IMR-90 (cell line): ENCODE measurements at regions not wholly inside any gene's neighbourhood (a gene's known extent, or its start where the extent isn't known, plus 50 kb on each side); places are given as distances from the start of the nearest gene placed in this dataset.

Source experiments
- ATAC-seq: fragments of 200-7000 bp; cut with Tn5 transposase; 2 replicates; pipeline ENCODE4 v1.9.1; 2020; ENCODE audit warnings: low read depth, mild to moderate bottlenecking, moderate library complexity
- BruUV-seq: library from RNA; stranded (reverse); fragments of 400-500 nt; replicated peaks from 2 replicates; lab custom pipeline; 2021; lab: Mats Ljungman, UMichigan
- CTCF ChIA-PET: fragments of 300-600 bp; formaldehyde crosslinking; extraction: SDS; loops from one replicate; lab custom pipeline; 2021; ENCODE audit warnings: antibody characterized with exemption; lab: Yijun Ruan, JAX
- POLR2A ChIA-PET: fragments of 300-600 bp; sonication (Branson Sonifier 250); formaldehyde crosslinking; loops from one replicate; lab custom pipeline; 2022; ENCODE audit warnings: antibody characterized with exemption; ENCODE audit not compliant: unreplicated experiment; lab: Charles Lee
- DNase-seq: peaks from one replicate; pipeline ENCODE4 v3.0.0; 2013
- H2AFZ ChIP-seq: replicated peaks from 2 replicates; pipeline ENCODE3; 2013; ENCODE audit warnings: low read length, mild to moderate bottlenecking; ENCODE audit not compliant: poor library complexity
- H2AK5ac ChIP-seq: 2 replicates; pipeline ENCODE4 v1.6.1; 2013; ENCODE audit warnings: low read depth, low read length, inconsistent platforms
- H2AK9ac ChIP-seq: replicated peaks from 2 replicates; pipeline ENCODE3; 2013; ENCODE audit warnings: mild to moderate bottlenecking, low read depth, low read length, moderate library complexity; ENCODE audit not compliant: poor library complexity
- H2BK120ac ChIP-seq: 2 replicates; pipeline ENCODE4 v1.6.1; 2013; ENCODE audit warnings: low read depth, low read length, inconsistent platforms
- H2BK15ac ChIP-seq: 3 replicates; pipeline ENCODE4 v1.6.1; 2013; ENCODE audit warnings: low read depth, low read length, inconsistent platforms
- H2BK20ac ChIP-seq: 2 replicates; pipeline ENCODE4 v1.6.1; 2013; ENCODE audit warnings: low read depth, mild to moderate bottlenecking, inconsistent platforms, low read length, moderate library complexity
- H2BK5ac ChIP-seq: 2 replicates; pipeline ENCODE4 v1.6.1; 2013; ENCODE audit warnings: mild to moderate bottlenecking, low read depth, low read length, inconsistent platforms; ENCODE audit not compliant: poor library complexity, severe bottlenecking
- H3K14ac ChIP-seq: replicated peaks from 2 replicates; pipeline ENCODE4 v1.6.1; 2013; ENCODE audit warnings: low read depth, low read length, inconsistent platforms
- H3K18ac ChIP-seq: 2 replicates; pipeline ENCODE4 v1.6.1; 2013; ENCODE audit warnings: low read depth, low read length, control low read depth
- H3K23ac ChIP-seq: 2 replicates; pipeline ENCODE4 v1.6.1; 2013; ENCODE audit warnings: low read depth, low read length, inconsistent platforms
- H3K27ac ChIP-seq: 2 replicates; pipeline ENCODE4 v1.5.1; 2013; ENCODE audit warnings: mild to moderate bottlenecking, control low read depth, low read length; ENCODE audit not compliant: insufficient read depth
- H3K27me3 ChIP-seq: 2 replicates; pipeline ENCODE4 v1.6.1; 2013; ENCODE audit warnings: low read length; ENCODE audit not compliant: control insufficient read depth, insufficient read depth
- H3K36me3 ChIP-seq: 2 replicates; pipeline ENCODE4 v1.6.1; 2013; ENCODE audit warnings: low read length, mixed read lengths; ENCODE audit not compliant: control insufficient read depth, insufficient read depth
- H3K4ac ChIP-seq: 2 replicates; pipeline ENCODE4 v1.6.1; 2013; ENCODE audit warnings: low read depth, low read length, inconsistent platforms
- H3K4me1 ChIP-seq: 2 replicates; pipeline ENCODE4 v1.6.1; 2013; ENCODE audit warnings: low read length, mixed read lengths; ENCODE audit not compliant: control insufficient read depth, insufficient read depth
- H3K4me2 ChIP-seq: 2 replicates; pipeline ENCODE4 v1.6.1; 2013; ENCODE audit warnings: low read depth, mild to moderate bottlenecking, control low read depth, low read length, moderate library complexity
- H3K4me3 ChIP-seq: 2 replicates; pipeline ENCODE4 v1.5.1; 2013; ENCODE audit warnings: low read depth, mild to moderate bottlenecking, control low read depth, low read length, moderate library complexity; ENCODE audit not compliant: insufficient read depth
- H3K56ac ChIP-seq: 2 replicates; pipeline ENCODE4 v1.6.1; 2013; ENCODE audit warnings: low read length, inconsistent platforms; ENCODE audit not compliant: insufficient read depth; ENCODE audit errors: extremely low read depth
- H3K79me1 ChIP-seq, 2 experiments: 2 replicates each; pipeline ENCODE4 v1.6.1; 2013; ENCODE audit warnings: low read length in 2 of 2, inconsistent platforms in 1 of 2, low read depth in 1 of 2
- H3K9ac ChIP-seq: 2 replicates; pipeline ENCODE4 v1.6.1; 2013; ENCODE audit warnings: low read depth, low read length, control low read depth
- H3K9me1 ChIP-seq: 2 replicates; pipeline ENCODE4 v1.6.1; 2013; ENCODE audit warnings: low read length, inconsistent platforms; ENCODE audit not compliant: insufficient read depth
- H3K9me3 ChIP-seq: 2 replicates; pipeline ENCODE4 v1.6.1; 2013; ENCODE audit warnings: low read length; ENCODE audit not compliant: control insufficient read depth, insufficient read depth
- H4K20me1 ChIP-seq: 2 replicates; pipeline ENCODE4 v1.6.1; 2013; ENCODE audit warnings: low read length, inconsistent platforms; ENCODE audit not compliant: insufficient read depth
- H4K5ac ChIP-seq: 2 replicates; pipeline ENCODE4 v1.6.1; 2013; ENCODE audit warnings: mild to moderate bottlenecking, low read depth, low read length, control low read depth
- H4K8ac ChIP-seq, 2 experiments: 2 replicates each; pipeline ENCODE4 v1.6.1; 2013; ENCODE audit warnings: low read depth in 2 of 2, low read length in 2 of 2, control low read depth in 1 of 2, inconsistent platforms in 1 of 2
- H4K91ac ChIP-seq: 2 replicates; pipeline ENCODE4 v1.6.1; 2013; ENCODE audit warnings: low read depth, low read length, inconsistent platforms; ENCODE audit not compliant: insufficient read depth
- BHLHE40 ChIP-seq: fragments of 150-350 bp; IDR thresholded peaks from 2 replicates; pipeline ENCODE4 v1.6.1; 2016; ENCODE audit warnings: mild to moderate bottlenecking, low read depth, low read length
- CHD1 ChIP-seq: IDR thresholded peaks from 2 replicates; pipeline ENCODE4 v1.6.1; 2012; ENCODE audit warnings: low read depth, low read length, improper control_type of control experiment
- ELK1 ChIP-seq: fragments of 150-350 bp; IDR thresholded peaks from 2 replicates; pipeline ENCODE4 v1.6.1; 2016; ENCODE audit warnings: low read depth, mild to moderate bottlenecking, low read length, moderate library complexity, borderline replicate concordance
- MAFK ChIP-seq: IDR thresholded peaks from 2 replicates; pipeline ENCODE4 v1.6.1; 2012; ENCODE audit warnings: low read depth, low read length, improper control_type of control experiment
- MAZ ChIP-seq: IDR thresholded peaks from 2 replicates; pipeline ENCODE4 v1.6.1; 2012; ENCODE audit warnings: low read depth, mild to moderate bottlenecking, low read length, improper control_type of control experiment, moderate library complexity, borderline replicate concordance
- MXI1 ChIP-seq: IDR thresholded peaks from 2 replicates; pipeline ENCODE4 v1.6.1; 2012; ENCODE audit warnings: low read depth, mild to moderate bottlenecking, low read length, moderate library complexity, borderline replicate concordance
- NFE2L2 ChIP-seq: fragments of 150-350 bp; IDR thresholded peaks from 2 replicates; pipeline ENCODE4 v1.6.1; 2016; ENCODE audit warnings: low read depth, mild to moderate bottlenecking, low read length
- POLR2A ChIP-seq: IDR thresholded peaks from 2 replicates; pipeline ENCODE4 v1.6.1; 2012; ENCODE audit warnings: mild to moderate bottlenecking, low read depth, low read length
- RAD21 ChIP-seq: IDR thresholded peaks from 2 replicates; pipeline ENCODE4 v1.6.1; 2012; ENCODE audit warnings: low read length, improper control_type of control experiment
- RCOR1 ChIP-seq: IDR thresholded peaks from 2 replicates; pipeline ENCODE4 v1.6.1; 2012; ENCODE audit warnings: mild to moderate bottlenecking, low read length, improper control_type of control experiment; ENCODE audit not compliant: insufficient replicate concordance
- RFX5 ChIP-seq: IDR thresholded peaks from 2 replicates; pipeline ENCODE4 v1.8.0; 2012; ENCODE audit warnings: low read depth, mild to moderate bottlenecking, low read length, moderate library complexity
- SMC3 ChIP-seq: fragments of 150-350 bp; IDR thresholded peaks from 2 replicates; pipeline ENCODE4 v1.6.1; 2016; ENCODE audit warnings: low read depth, mild to moderate bottlenecking, antibody characterized with exemption, low read length, moderate library complexity
- WGBS, 2 experiments: methylation state at CpG; one replicate each; pipeline versions ENCODE4 v1.1.5 to v1.1.7; 2013; ENCODE audit warnings: missing lambda C conversion rate in 2 of 2; ENCODE audit not compliant: insufficient read length in 1 of 2; ENCODE audit errors: extremely low coverage in 2 of 2; 5-methylcytosine and 5-hydroxymethylcytosine counted together
- dilution Hi-C: fragments of 300-500 bp; cut with HindIII; formaldehyde crosslinking; loops from one replicate; pipeline ENCODE4 v1.14.3; 2018; ENCODE audit warnings: low sequenced_read_pairs; ENCODE audit not compliant: unreplicated experiment
- in situ Hi-C: fragments of 300-500 bp; cut with MboI; formaldehyde crosslinking; loops from 3 replicates; pipeline ENCODE4 v1.14.3; 2019; ENCODE audit warnings: low sequenced_read_pairs, inconsistent platforms, mixed read lengths
- intact Hi-C: fragments of 100-400 bp; cut with micrococcal nuclease; formaldehyde crosslinking; loops from 2 replicates; pipeline ENCODE4 v1.10.0; 2022
- TF ChIP-seq, protein P1 (sequence below): conservative IDR thresholded peaks from 2 replicates; pipeline ENCODE4 v1.5.1; 2012; ENCODE audit warnings: mild to moderate bottlenecking, low read depth, low read length, improper control_type of control experiment

- DNase-seq = no peak
- WGBS, 2 experiments = 78% methylated on average over 3 of the region's 12 CpGs; no CpG with 5 or more reads in 1 of the 2 experiments
These were observed 176.1 kb upstream of the CDC14C start for GRCh38 chr7:48748081-48748833.

More at GRCh38 chr7:48748081-48748833, 176.1 kb upstream of the CDC14C start:
- Histone ChIP-seq H4K8ac (no peak overlapping the region), H2AK5ac (no peak overlapping the region), H3K23ac (no peak overlapping the region), H3K36me3 (no peaks in the 10 kb centered on the region), H3K56ac (no peak overlapping the region), H3K4ac (no peak overlapping the region), H3K4me3 (no peak overlapping the region), H3K4me1 (no peaks in the 10 kb centered on the region), H2BK20ac (no peak overlapping the region), H3K27ac (no peak overlapping the region), H3K27me3 (no peaks in the 10 kb centered on the region), H3K9ac (no peak overlapping the region), H3K4me2 (no peak overlapping the region), H3K14ac (no peak overlapping the region), H4K5ac (no peak overlapping the region), H4K91ac (no peak overlapping the region), H2BK5ac (no peak overlapping the region), H2AK9ac (no peak overlapping the region), H2BK15ac (no peak overlapping the region), H2AFZ (peak overlapping the region; percentile 51), H3K79me1 (no peaks in the 10 kb centered on the region), H3K9me1 (no peaks in the 10 kb centered on the region), H3K18ac (no peak overlapping the region), H4K20me1 (no peaks in the 10 kb centered on the region), H2BK120ac (no peak overlapping the region), H3K9me3 (peaks cover 5% of the 10 kb centered on the region; the same call in 1 of the 2 replicates)
- intact Hi-C loops = no loop called here
- dilution Hi-C loops = no loop called here
- no TSS peak for BruUV-seq
- POLR2A ChIA-PET = no interaction called here
- TF ChIP-seq NFE2L2 (no peak), CHD1 (no peak), MAFK (no peak), MXI1 (no peak), POLR2A (no peak), ELK1 (no peak), SMC3 (no peak), RCOR1 (no peak), BHLHE40 (no peak), MAZ (no peak), RFX5 (no peak), RAD21 (no peak)
- TF ChIP-seq, protein P1, sequence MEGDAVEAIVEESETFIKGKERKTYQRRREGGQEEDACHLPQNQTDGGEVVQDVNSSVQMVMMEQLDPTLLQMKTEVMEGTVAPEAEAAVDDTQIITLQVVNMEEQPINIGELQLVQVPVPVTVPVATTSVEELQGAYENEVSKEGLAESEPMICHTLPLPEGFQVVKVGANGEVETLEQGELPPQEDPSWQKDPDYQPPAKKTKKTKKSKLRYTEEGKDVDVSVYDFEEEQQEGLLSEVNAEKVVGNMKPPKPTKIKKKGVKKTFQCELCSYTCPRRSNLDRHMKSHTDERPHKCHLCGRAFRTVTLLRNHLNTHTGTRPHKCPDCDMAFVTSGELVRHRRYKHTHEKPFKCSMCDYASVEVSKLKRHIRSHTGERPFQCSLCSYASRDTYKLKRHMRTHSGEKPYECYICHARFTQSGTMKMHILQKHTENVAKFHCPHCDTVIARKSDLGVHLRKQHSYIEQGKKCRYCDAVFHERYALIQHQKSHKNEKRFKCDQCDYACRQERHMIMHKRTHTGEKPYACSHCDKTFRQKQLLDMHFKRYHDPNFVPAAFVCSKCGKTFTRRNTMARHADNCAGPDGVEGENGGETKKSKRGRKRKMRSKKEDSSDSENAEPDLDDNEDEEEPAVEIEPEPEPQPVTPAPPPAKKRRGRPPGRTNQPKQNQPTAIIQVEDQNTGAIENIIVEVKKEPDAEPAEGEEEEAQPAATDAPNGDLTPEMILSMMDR = no peak
- no peak for ATAC-seq
- in situ Hi-C loops = no loop called here
- CTCF ChIA-PET = no interaction called here
